NCI-H1105 (cell line): ENCODE measurements at regions not wholly inside any gene's neighbourhood (a gene's known extent, or its start where the extent isn't known, plus 50 kb on each side); places are given as distances from the start of the nearest gene placed in this dataset.
A peak's percentile ranks its signal among the peaks of the same experiment; 100 is the strongest.
"Not testable (repeated sequence)": the region's sequence is repeated elsewhere in the genome, so short reads cannot be mapped to it uniquely, and the experiment has no call there.

Experiments
- DNase-seq: peaks from one replicate; lab custom pipeline; 2025; lab: John Stamatoyannopoulos, UW

GRCh38 chr5:115439042-115439441, 105.5 kb downstream of the FEM1C start:
- DNase-seq = no peak

- no peak for DNase-seq
Observed at GRCh38 chr5:115435778-115436712, 108.5 kb downstream of the FEM1C start.

DNA sequence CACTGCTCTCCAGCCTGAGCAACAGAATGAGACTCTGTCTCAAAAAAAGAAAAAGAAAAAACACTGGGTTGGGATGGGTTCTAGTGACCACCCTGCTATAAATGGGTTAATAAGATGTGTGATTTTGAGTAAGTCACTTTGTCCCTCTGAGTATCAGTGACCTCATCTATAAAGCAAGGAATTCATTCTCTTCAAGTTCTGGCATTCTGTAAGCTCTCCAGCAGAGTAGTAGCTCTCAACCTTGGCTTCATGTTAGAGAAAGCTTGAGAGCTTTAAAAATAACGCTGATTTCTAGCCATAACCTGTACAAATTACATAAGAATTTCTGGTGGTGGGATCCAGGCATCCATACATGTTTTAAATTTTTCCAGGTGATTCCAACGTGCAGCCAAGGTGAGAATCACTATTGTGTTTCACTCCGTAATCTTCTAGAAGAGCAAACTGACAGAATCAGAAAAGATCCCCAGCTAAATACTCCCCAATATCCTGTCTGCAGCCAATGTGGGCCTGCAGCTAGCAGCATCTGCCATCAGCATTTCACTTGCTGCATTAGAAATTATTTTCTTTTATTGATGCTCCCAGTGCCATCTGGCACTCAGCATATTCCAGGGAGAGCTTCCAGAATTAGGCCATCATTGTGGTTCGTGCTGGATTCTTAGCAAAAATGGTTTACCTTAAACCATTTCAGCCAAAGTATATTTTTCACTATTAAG, 109.4 kb downstream of the FEM1C start:
- DNase-seq = no peak

DNA sequence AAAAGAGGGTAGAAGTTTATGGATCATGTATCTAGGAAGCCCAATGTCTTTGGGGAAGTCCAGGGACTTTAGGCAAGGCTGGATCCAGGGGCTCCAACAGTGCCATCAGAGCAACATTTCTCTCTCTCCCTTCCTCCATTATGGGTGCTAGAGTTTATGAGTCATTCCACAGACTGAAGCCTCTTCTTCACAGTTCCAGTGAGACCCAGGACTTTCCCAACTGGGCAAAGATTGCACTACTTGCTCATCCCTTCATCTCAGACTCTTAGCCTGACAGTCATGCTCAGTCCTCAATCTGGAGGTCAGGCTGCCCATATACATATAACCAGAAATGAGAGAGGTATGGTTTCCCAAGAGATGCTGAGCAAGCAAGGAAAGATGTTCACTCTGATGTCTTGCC, 110.7 kb downstream of the FEM1C start:
- DNase-seq = no peak

DNA sequence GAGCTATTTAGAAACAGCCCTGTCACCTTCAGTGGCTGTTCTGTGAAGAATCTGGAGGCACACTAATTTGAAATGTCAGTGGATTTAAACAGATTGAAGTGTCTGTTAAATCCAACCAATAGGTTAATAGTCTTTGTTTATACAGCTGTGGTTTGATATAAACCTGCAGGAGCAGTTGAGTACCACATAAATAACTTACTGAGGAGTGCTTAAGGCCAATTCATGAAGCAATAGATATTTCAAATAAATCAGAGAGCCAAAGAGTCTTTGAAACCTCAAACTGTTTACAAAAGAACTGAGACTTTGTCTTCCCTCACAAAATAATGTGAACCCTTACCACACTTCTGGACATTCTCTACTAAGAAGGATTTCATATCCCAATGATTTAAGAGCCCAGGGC, 111.9 kb downstream of the FEM1C start:
- DNase-seq = peak; percentile 28

DNA sequence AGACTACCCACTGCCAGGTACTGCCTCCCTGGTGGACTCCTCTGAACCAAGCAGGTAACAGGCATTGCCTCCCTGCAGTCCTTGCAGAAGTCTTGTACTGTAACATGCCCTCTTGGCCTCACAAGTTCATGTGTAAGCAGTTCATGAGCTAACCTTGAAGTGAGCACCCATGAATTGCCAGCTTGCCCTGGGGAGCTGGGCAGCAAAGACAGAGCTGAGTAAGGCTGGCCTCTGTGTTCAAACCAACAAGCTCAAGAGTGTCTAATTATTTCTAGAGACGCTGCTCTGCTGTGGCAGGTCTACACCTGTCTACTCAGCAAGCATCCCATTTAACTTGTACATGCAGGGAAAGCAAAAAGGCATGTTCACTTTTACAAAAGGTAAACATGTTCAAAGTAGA, 113.5 kb downstream of the FEM1C start:
- peak; percentile 25 for DNase-seq

- DNase-seq = no peak
Observed at GRCh38 chr5:115430374-115430773, 114.2 kb downstream of the FEM1C start.

GRCh38 chr5:115429345-115429940, 115.1 kb downstream of the FEM1C start:
- no peak for DNase-seq

- DNase-seq = no peak
Observed at GRCh38 chr5:115428676-115429075, 115.9 kb downstream of the FEM1C start.

- no peak for DNase-seq
Observed at GRCh38 chr5:115428248-115428647, 116.3 kb downstream of the FEM1C start.

DNA sequence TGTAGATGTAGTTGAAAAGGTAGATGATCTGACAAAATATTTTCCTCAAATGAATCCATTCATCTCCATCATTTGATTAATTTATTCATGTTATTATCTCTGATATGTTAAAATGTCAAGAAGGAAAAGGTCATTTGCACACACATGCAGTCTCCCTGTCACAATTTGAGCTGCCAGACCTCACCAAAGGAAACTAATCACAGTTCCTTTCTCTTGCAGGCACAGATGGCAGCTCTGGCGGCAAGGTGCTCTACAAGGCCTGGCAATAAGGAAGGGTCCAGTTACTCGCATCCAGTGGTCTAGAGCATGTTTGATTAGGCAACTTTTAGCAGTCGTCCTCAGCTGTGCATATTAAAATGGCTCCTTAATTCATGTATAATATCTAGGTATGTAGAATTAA, 120.1 kb downstream of the FEM1C start:
- DNase-seq = no peak

DNA sequence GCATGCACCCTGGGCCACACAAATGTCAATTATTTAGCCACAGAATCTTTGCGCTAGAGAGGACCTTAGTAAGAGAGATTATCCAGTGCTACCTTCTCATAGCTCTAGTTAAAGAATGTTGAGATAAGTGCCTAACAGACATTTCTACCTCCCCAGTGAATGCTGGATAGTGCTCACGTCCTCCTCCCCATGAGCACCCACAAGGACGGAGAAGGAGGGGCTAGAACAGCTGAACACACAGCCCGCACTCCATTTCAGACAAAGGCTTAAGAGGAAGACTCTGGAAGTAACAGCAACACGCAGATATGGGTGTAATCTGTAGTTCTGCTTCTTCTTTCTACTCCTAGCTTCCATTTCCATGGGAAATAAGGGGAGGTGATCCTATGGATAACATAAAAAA, 120.5 kb downstream of the FEM1C start:
- no peak for DNase-seq

DNA sequence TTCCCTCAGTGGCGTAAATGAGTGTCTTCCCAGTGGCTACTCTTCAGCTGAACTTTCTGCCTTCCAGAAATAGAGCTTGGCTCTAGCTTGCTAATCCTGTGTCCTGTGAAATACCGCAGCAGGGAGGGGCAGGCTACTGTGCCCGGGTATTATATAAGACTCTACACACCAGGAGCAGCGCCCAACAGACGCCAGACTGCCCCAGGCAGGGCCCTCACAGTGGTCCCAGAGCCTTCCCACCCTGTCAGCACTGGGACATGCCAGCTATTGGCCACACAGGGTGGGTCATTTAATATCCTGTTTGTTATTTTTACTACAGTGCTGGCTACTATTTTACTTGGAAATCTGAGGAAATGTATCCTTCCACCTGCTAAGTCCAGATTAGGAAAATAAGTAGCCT, 121.0 kb downstream of the FEM1C start:
- no peak for DNase-seq

DNA sequence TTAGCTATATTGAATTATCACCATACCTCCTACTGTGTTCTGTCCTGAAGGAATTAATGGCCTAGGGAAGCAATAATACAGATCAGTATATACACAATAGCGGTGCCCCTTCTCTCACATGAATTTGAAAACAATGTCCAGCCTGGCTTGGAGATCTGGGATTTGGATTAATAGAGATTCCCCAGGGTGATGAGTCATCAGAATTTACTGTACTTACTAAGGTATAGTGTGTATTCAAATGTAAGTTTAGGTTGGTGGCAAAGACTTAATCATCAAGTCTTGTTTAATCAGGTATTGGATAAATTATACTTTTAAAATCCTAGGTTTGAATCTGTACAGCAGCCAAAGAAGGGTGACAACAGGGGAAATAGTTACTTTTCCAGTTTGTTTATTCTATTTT, 121.5 kb downstream of the FEM1C start:
- DNase-seq = no peak

DNA sequence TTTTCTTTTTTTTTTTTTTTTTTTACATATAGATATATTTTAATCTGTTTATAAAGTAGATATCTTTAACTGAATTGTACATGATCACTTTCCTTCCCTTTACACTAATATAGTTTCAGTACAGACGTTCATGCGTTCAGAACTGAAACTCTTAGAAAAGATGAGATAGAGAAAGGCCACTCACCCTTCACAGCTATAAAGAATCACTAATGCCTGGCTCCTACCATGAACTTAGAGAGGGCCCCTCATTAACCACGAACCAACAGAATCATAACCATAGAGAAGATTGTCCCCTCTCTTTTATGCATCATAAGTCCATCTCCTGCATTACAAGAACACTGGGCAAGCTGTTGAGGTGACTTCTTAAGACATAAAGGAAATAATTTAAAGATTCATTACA, 123.8 kb downstream of the FEM1C start:
- DNase-seq = not testable (repeated sequence)

GRCh38 chr5:115419846-115420585, 123.6 kb upstream of the CCDC112 start:
- DNase-seq = no peak

- DNase-seq = peak; percentile 72
Observed at GRCh38 chr5:115418788-115419187, 122.3 kb upstream of the CCDC112 start.

DNA sequence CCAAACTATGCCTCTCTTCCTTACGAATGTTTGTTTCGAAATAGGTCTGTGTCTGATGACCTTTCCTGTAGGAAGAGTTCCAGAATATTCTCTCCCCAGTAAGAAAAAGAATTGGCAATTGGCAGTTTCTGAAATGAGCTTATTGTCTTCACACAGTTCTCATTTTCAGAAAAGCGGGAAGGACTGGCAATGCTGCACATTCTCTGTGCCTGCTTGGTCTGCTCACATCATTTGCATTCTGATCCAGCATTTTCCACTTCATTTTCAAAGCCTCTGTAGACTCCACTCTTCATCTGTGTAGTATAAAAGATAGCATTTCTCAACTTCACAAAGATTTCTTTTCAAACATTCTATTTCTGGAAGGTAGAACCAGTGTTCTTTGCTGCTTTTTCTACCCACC, 120.6 kb upstream of the CCDC112 start:
- no peak for DNase-seq

GRCh38 chr5:115415143-115415491, 118.7 kb upstream of the CCDC112 start:
- no peak for DNase-seq

GRCh38 chr5:115414406-115415142, 118.1 kb upstream of the CCDC112 start:
- DNase-seq = no peak

- no peak for DNase-seq
Observed at GRCh38 chr5:115413651-115414050, 117.2 kb upstream of the CCDC112 start.

- no peak for DNase-seq
Observed at GRCh38 chr5:115409094-115409493, 112.6 kb upstream of the CCDC112 start.
